ENCODE measurements at regions not wholly inside any gene's neighbourhood (a gene's known extent, or its start where the extent isn't known, plus 50 kb on each side); places are given as distances from the start of the nearest gene placed in this dataset.

- Mint-ChIP-seq H3K36me3 (ENCODE audit: unreplicated experiment) (peaks cover 4% of the 10 kb centered on the region), H3K27me3 (ENCODE audit: unreplicated experiment) (peaks cover 12% of the 10 kb centered on the region), H3K4me3 (ENCODE audit: unreplicated experiment) (no peak overlapping the region), H3K9me3 (ENCODE audit: unreplicated experiment) (no peaks in the 10 kb centered on the region), H3K27ac (ENCODE audit: unreplicated experiment) (no peak overlapping the region), H3K4me1 (ENCODE audit: low read depth, unreplicated experiment) (peaks cover 9% of the 10 kb centered on the region)
- no peak for TF ChIP-seq CTCF (IDR thresholded peaks at IDR 0.05; ENCODE audit: partially characterized antibody, unreplicated experiment)
- no peak for DNase-seq
Measured at GRCh38 chr1:90839323-90839722, 122.2 kb upstream of the BARHL2 start.

GRCh38 chr1:90838720-90839119 lies 121.6 kb upstream of the BARHL2 start:
- Mint-ChIP-seq H3K27ac (ENCODE audit: unreplicated experiment) (no peak overlapping the region), H3K36me3 (ENCODE audit: unreplicated experiment) (peaks cover 4% of the 10 kb centered on the region), H3K4me1 (ENCODE audit: low read depth, unreplicated experiment) (peaks cover 15% of the 10 kb centered on the region), H3K4me3 (ENCODE audit: unreplicated experiment) (no peak overlapping the region), H3K9me3 (ENCODE audit: unreplicated experiment) (no peaks in the 10 kb centered on the region), H3K27me3 (ENCODE audit: unreplicated experiment) (peaks cover 12% of the 10 kb centered on the region)
- TF ChIP-seq CTCF (IDR thresholded peaks at IDR 0.05; ENCODE audit: partially characterized antibody, unreplicated experiment), result no peak
- DNase-seq, result no peak

GRCh38 chr1:90837420-90837819 lies 120.3 kb upstream of the BARHL2 start:
- peaks cover 15% of the 10 kb centered on the region for H3K27me3 Mint-ChIP-seq (ENCODE audit: unreplicated experiment)
- H3K9me3 Mint-ChIP-seq (ENCODE audit: unreplicated experiment), result no peaks in the 10 kb centered on the region
- no peak overlapping the region for H3K4me3 Mint-ChIP-seq (ENCODE audit: unreplicated experiment)
- DNase-seq, result no peak
- peaks cover 4% of the 10 kb centered on the region for H3K36me3 Mint-ChIP-seq (ENCODE audit: unreplicated experiment)
- H3K27ac Mint-ChIP-seq (ENCODE audit: unreplicated experiment), result no peak overlapping the region
- TF ChIP-seq CTCF (IDR thresholded peaks at IDR 0.05; ENCODE audit: partially characterized antibody, unreplicated experiment), result no peak
- H3K4me1 Mint-ChIP-seq (ENCODE audit: low read depth, unreplicated experiment), result peaks cover 16% of the 10 kb centered on the region

GRCh38 chr1:90836345-90836679 lies 119.2 kb upstream of the BARHL2 start:
- H3K4me1 Mint-ChIP-seq (ENCODE audit: low read depth, unreplicated experiment), result peaks cover 16% of the 10 kb centered on the region

More at GRCh38 chr1:90836345-90836679, 119.2 kb upstream of the BARHL2 start:
- Mint-ChIP-seq H3K27me3 (ENCODE audit: unreplicated experiment) (peaks cover 15% of the 10 kb centered on the region), H3K27ac (ENCODE audit: unreplicated experiment) (no peak overlapping the region), H3K4me3 (ENCODE audit: unreplicated experiment) (peak overlapping the region; percentile 40), H3K36me3 (ENCODE audit: unreplicated experiment) (peaks cover 3% of the 10 kb centered on the region), H3K9me3 (ENCODE audit: unreplicated experiment) (no peaks in the 10 kb centered on the region)
- no peak for DNase-seq
- no peak for TF ChIP-seq CTCF (IDR thresholded peaks at IDR 0.05; ENCODE audit: partially characterized antibody, unreplicated experiment)
